Adrenal gland (tissue), 5 donors: ENCODE measurements at regions not wholly inside any gene's neighbourhood (a gene's known extent, or its start where the extent isn't known, plus 50 kb on each side); places are given as distances from the start of the nearest gene placed in this dataset.

Experiments
- CTCF ChIP-seq, 6 experiments: fragments of 450-650 bp in 4 of 6; fragments of 200-600 bp in 2 of 6; sonication (generic) in 1 of 6; IDR thresholded peaks; 1 replicate in 5 of 6; 2 replicates in 1 of 6; pipeline versions ENCODE4 v1.5.1 to v1.8.0; 2016 to 2021; ENCODE audit warnings: antibody characterized with exemption in 6 of 6, mild to moderate bottlenecking in 2 of 6, moderate library complexity in 1 of 6
- POLR2A ChIP-seq, 2 donors: fragments of 450-650 bp; IDR thresholded peaks; one replicate each; pipeline ENCODE4 v1.6.1; 2017; ENCODE audit warnings: antibody characterized with exemption in 2 of 2, mild to moderate bottlenecking in 2 of 2, moderate library complexity in 1 of 2
- donor health status: DM: no; HTN: no; CAD: no.

GRCh38 chr5:91638010-91638409 lies 254.9 kb upstream of the ARRDC3 start:
- TF ChIP-seq CTCF (IDR thresholded peaks at IDR 0.05) (no peak), POLR2A (IDR thresholded peaks at IDR 0.05) (no peak)
